NCI-H1436 (cell line): ENCODE measurements at regions not wholly inside any gene's neighbourhood (a gene's known extent, or its start where the extent isn't known, plus 50 kb on each side); places are given as distances from the start of the nearest gene placed in this dataset.
"Not testable (repeated sequence)": the region's sequence is repeated elsewhere in the genome, so short reads cannot be mapped to it uniquely, and the experiment has no call there.

Source experiments
- DNase-seq: peaks from one replicate; lab custom pipeline; 2025; lab: John Stamatoyannopoulos, UW

GRCh38 chr15:35992791-35993190, 446.8 kb upstream of the DPH6 start:
- no peak for DNase-seq

- DNase-seq: no peak
Observed at GRCh38 chr15:35993196-35993595, 447.2 kb upstream of the DPH6 start.

- no peak for DNase-seq
Observed at GRCh38 chr15:35994876-35995275, 448.9 kb upstream of the DPH6 start.

GRCh38 chr15:35998663-35999602, 453.0 kb upstream of the DPH6 start:
- DNase-seq: no peak

- no peak for DNase-seq
Observed at GRCh38 chr15:36004891-36005490, 459.0 kb upstream of the DPH6 start.

- no peak for DNase-seq
Observed at GRCh38 chr15:36005542-36005941, 459.6 kb upstream of the DPH6 start.

GRCh38 chr15:36007699-36008098, 461.7 kb upstream of the DPH6 start:
- no peak for DNase-seq

- no peak for DNase-seq
Observed at GRCh38 chr15:36008719-36009118, 462.8 kb upstream of the DPH6 start.

- DNase-seq: no peak
Observed at GRCh38 chr15:36024031-36024688, 478.2 kb upstream of the DPH6 start.

- DNase-seq: no peak
Observed at GRCh38 chr15:36026627-36027283, 480.8 kb upstream of the DPH6 start.

GRCh38 chr15:36029606-36030210, 483.7 kb upstream of the DPH6 start:
- no peak for DNase-seq

GRCh38 chr15:36039996-36040572, 494.1 kb upstream of the DPH6 start:
- no peak for DNase-seq

GRCh38 chr15:36047018-36047716, 501.2 kb upstream of the DPH6 start:
- not testable (repeated sequence) for DNase-seq

- no peak for DNase-seq
Observed at GRCh38 chr15:36050899-36051298, 504.9 kb upstream of the DPH6 start.

- not testable (repeated sequence) for DNase-seq
Observed at GRCh38 chr15:36052641-36053040, 506.7 kb upstream of the DPH6 start.

- DNase-seq: no peak
Observed at GRCh38 chr15:36053746-36054145, 507.8 kb upstream of the DPH6 start.

- DNase-seq: no peak
Observed at GRCh38 chr15:36059596-36059995, 513.6 kb upstream of the DPH6 start.

- DNase-seq: no peak
Observed at GRCh38 chr15:36062357-36062756, 516.4 kb upstream of the DPH6 start.

GRCh38 chr15:36066757-36067156, 512.7 kb upstream of the CDIN1 start:
- no peak for DNase-seq

GRCh38 chr15:36067483-36068274, 511.7 kb upstream of the CDIN1 start:
- no peak for DNase-seq
